Muscle of leg (tissue), 3 donors: ENCODE measurements at regions not wholly inside any gene's neighbourhood (a gene's known extent, or its start where the extent isn't known, plus 50 kb on each side); places are given as distances from the start of the nearest gene placed in this dataset.

Experiments
- DNase-seq: peaks from one replicate; pipeline ENCODE4 v3.0.0; 2013
- H3K27ac ChIP-seq: one replicate; pipeline ENCODE4 v1.5.1; 2013; ENCODE audit warnings: mild to moderate bottlenecking, low read length, control low read depth
- H3K27me3 ChIP-seq: one replicate; pipeline ENCODE4 v1.6.1; 2013; ENCODE audit warnings: low read length; ENCODE audit not compliant: control insufficient read depth, insufficient read depth
- H3K36me3 ChIP-seq: one replicate; pipeline ENCODE4 v1.6.1; 2013; ENCODE audit warnings: low read length; ENCODE audit not compliant: control insufficient read depth, insufficient read depth
- H3K4me1 ChIP-seq: one replicate; pipeline ENCODE4 v1.6.1; 2013; ENCODE audit warnings: low read length; ENCODE audit not compliant: control insufficient read depth, insufficient read depth
- H3K4me3 ChIP-seq: one replicate; pipeline ENCODE4 v1.5.1; 2013; ENCODE audit warnings: low read length, control low read depth
- H3K9me3 ChIP-seq: replicated peaks from 2 replicates; pipeline ENCODE4 v1.6.1; 2013; ENCODE audit warnings: low read depth, low read length; ENCODE audit not compliant: control insufficient read depth
- WGBS: methylation state at CpG from one replicate; pipeline ENCODE4 v1.1.5; 2013; ENCODE audit warnings: missing lambda C conversion rate; ENCODE audit not compliant: insufficient coverage; 5-methylcytosine and 5-hydroxymethylcytosine counted together

GRCh38 chrX:20499763-20500162, 233.1 kb upstream of the RPS6KA3 start:
- no peak for DNase-seq
- H3K27me3 ChIP-seq = peaks cover 8% of the 10 kb centered on the region
- H3K27ac ChIP-seq = no peak overlapping the region
- H3K4me3 ChIP-seq = no peak overlapping the region
- H3K36me3 ChIP-seq = no peaks in the 10 kb centered on the region
- H3K4me1 ChIP-seq = no peaks in the 10 kb centered on the region
- no peaks in the 10 kb centered on the region for H3K9me3 ChIP-seq

- Histone ChIP-seq H3K9me3 (no peaks in the 10 kb centered on the region), H3K27me3 (peaks cover 8% of the 10 kb centered on the region), H3K36me3 (no peaks in the 10 kb centered on the region), H3K4me1 (no peaks in the 10 kb centered on the region), H3K27ac (no peak overlapping the region), H3K4me3 (no peak overlapping the region)
- no peak for DNase-seq
- WGBS = 50% methylated on average over 2 of the region's 7 CpGs
Observed at GRCh38 chrX:20498851-20499635, 232.3 kb upstream of the RPS6KA3 start.

- Histone ChIP-seq H3K27me3 (peaks cover 11% of the 10 kb centered on the region), H3K9me3 (no peaks in the 10 kb centered on the region), H3K4me1 (no peaks in the 10 kb centered on the region), H3K36me3 (no peaks in the 10 kb centered on the region), H3K27ac (no peak overlapping the region), H3K4me3 (no peak overlapping the region)
- no CpG with 5 or more reads among the region's 2 CpGs for WGBS
- DNase-seq = no peak
Observed at GRCh38 chrX:20495575-20495974, 228.9 kb upstream of the RPS6KA3 start.

GRCh38 chrX:20488473-20488872, 221.8 kb upstream of the RPS6KA3 start:
- Histone ChIP-seq H3K27ac (no peak overlapping the region), H3K27me3 (peaks cover 11% of the 10 kb centered on the region), H3K9me3 (no peaks in the 10 kb centered on the region), H3K4me3 (no peak overlapping the region), H3K36me3 (no peaks in the 10 kb centered on the region), H3K4me1 (no peaks in the 10 kb centered on the region)
- no peak for DNase-seq
- 75% methylated on average over 1 of the region's 1 CpG for WGBS

GRCh38 chrX:20487227-20487626, 220.5 kb upstream of the RPS6KA3 start:
- Histone ChIP-seq H3K4me1 (no peaks in the 10 kb centered on the region), H3K36me3 (no peaks in the 10 kb centered on the region), H3K27ac (no peak overlapping the region), H3K9me3 (peaks cover 2% of the 10 kb centered on the region), H3K4me3 (no peak overlapping the region), H3K27me3 (peaks cover 12% of the 10 kb centered on the region)
- WGBS = no CpG with 5 or more reads among the region's 1 CpG
- no peak for DNase-seq

- peaks cover 16% of the 10 kb centered on the region for H3K27me3 ChIP-seq
- H3K4me3 ChIP-seq = no peak overlapping the region
- no peaks in the 10 kb centered on the region for H3K36me3 ChIP-seq
- no peak for DNase-seq
- H3K9me3 ChIP-seq = peaks cover 2% of the 10 kb centered on the region
- no peak overlapping the region for H3K27ac ChIP-seq
- no peaks in the 10 kb centered on the region for H3K4me1 ChIP-seq
- WGBS = no CpG with 5 or more reads among the region's 2 CpGs
Observed at GRCh38 chrX:20481632-20482031, 214.9 kb upstream of the RPS6KA3 start.

- H3K9me3 ChIP-seq = peaks cover 2% of the 10 kb centered on the region
- H3K4me3 ChIP-seq = no peak overlapping the region
- DNase-seq = no peak
- H3K27ac ChIP-seq = no peak overlapping the region
- no peaks in the 10 kb centered on the region for H3K36me3 ChIP-seq
- no peaks in the 10 kb centered on the region for H3K4me1 ChIP-seq
- no CpG with 5 or more reads among the region's 4 CpGs for WGBS
- peaks cover 17% of the 10 kb centered on the region for H3K27me3 ChIP-seq
Observed at GRCh38 chrX:20479896-20480295, 213.2 kb upstream of the RPS6KA3 start.

GRCh38 chrX:20479048-20479447, 212.3 kb upstream of the RPS6KA3 start:
- no CpG with 5 or more reads among the region's 2 CpGs for WGBS
- no peaks in the 10 kb centered on the region for H3K36me3 ChIP-seq
- no peak for DNase-seq

GRCh38 chrX:20477836-20478524, 211.3 kb upstream of the RPS6KA3 start:
- 71% methylated on average over 6 of the region's 8 CpGs for WGBS
- Histone ChIP-seq H3K9me3 (no peaks in the 10 kb centered on the region), H3K27me3 (peaks cover 24% of the 10 kb centered on the region), H3K27ac (no peak overlapping the region), H3K4me1 (no peaks in the 10 kb centered on the region), H3K4me3 (no peak overlapping the region), H3K36me3 (no peaks in the 10 kb centered on the region)
- DNase-seq = no peak

More at GRCh38 chrX:20479048-20479447, 212.3 kb upstream of the RPS6KA3 start:
- H3K4me3 ChIP-seq = no peak overlapping the region
- peaks cover 2% of the 10 kb centered on the region for H3K9me3 ChIP-seq
- H3K27ac ChIP-seq = no peak overlapping the region
- no peaks in the 10 kb centered on the region for H3K4me1 ChIP-seq
- H3K27me3 ChIP-seq = peaks cover 18% of the 10 kb centered on the region

GRCh38 chrX:20477219-20477618, 210.5 kb upstream of the RPS6KA3 start:
- peaks cover 23% of the 10 kb centered on the region for H3K27me3 ChIP-seq
- no peaks in the 10 kb centered on the region for H3K9me3 ChIP-seq
- H3K27ac ChIP-seq = no peak overlapping the region
- no peaks in the 10 kb centered on the region for H3K4me1 ChIP-seq
- no peaks in the 10 kb centered on the region for H3K36me3 ChIP-seq
- no peak for DNase-seq
- WGBS = 64% methylated on average over 2 of the region's 3 CpGs
- no peak overlapping the region for H3K4me3 ChIP-seq
